NB4 (cell line): ENCODE measurements at regions not wholly inside any gene's neighbourhood (a gene's known extent, or its start where the extent isn't known, plus 50 kb on each side); places are given as distances from the start of the nearest gene placed in this dataset.

ENCODE experiments used
- POLR2A ChIP-seq: IDR thresholded peaks from 2 replicates; pipeline ENCODE4 v1.6.1; 2011; ENCODE audit warnings: mild to moderate bottlenecking; ENCODE audit not compliant: insufficient read length; ENCODE audit errors: extremely low read depth
- TF ChIP-seq, protein P1 (sequence below): IDR thresholded peaks from one replicate; pipeline ENCODE4 v1.5.1; 2012; ENCODE audit warnings: low read depth, low read length

DNA sequence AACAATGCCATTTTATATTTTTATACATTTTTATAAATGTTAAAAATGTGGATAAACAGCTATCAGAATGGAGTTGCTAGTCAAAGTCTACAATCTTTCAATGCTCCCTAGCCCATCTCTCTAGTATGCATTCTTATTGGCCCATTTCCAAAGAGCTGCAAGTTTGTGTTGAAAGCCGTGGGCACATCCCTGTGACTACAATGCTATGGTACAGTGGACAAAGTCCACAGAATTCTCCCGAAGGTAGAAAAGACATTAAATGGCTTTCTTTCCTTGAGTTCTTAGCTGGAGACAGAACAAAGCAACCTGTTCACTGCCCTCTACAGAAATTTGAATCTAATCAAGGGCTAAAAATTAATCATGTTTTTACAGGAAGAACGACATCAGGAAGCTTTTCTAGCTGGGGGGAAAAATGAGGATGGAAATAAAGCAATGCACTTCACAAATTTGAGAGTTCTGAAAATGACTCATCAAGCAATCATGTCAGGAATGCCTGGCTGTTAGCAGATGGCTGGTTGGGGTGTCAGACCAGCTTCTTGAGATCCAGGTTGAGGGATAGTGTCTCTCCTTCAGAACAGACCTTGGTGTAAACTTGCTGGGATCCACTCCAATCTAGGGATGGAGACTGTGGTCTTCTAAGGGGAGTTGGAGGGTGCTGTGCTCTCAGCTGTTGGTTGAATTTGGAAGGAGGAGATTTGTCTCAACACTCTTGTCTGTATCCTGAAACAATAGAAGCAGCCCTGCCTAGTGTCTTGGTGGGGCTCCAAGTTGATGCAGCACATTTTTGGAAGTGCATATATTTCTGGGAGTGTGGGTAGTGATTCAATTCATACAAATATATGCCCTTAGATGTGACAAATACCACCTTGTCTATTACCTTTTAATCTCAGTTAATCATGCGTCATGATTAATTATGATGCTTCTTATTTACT is 143.4 kb upstream of the PHACTR1 start:
- TF ChIP-seq, protein P1, sequence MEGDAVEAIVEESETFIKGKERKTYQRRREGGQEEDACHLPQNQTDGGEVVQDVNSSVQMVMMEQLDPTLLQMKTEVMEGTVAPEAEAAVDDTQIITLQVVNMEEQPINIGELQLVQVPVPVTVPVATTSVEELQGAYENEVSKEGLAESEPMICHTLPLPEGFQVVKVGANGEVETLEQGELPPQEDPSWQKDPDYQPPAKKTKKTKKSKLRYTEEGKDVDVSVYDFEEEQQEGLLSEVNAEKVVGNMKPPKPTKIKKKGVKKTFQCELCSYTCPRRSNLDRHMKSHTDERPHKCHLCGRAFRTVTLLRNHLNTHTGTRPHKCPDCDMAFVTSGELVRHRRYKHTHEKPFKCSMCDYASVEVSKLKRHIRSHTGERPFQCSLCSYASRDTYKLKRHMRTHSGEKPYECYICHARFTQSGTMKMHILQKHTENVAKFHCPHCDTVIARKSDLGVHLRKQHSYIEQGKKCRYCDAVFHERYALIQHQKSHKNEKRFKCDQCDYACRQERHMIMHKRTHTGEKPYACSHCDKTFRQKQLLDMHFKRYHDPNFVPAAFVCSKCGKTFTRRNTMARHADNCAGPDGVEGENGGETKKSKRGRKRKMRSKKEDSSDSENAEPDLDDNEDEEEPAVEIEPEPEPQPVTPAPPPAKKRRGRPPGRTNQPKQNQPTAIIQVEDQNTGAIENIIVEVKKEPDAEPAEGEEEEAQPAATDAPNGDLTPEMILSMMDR, result no peak
- TF ChIP-seq POLR2A, result no peak
